Hematopoietic multipotent progenitor cell treated with erythropoietin and hydrocortisone succinate and interleukin-3 and kit ligand, for 4 days (in vitro differentiated cells): ENCODE measurements at regions not wholly inside any gene's neighbourhood (a gene's known extent, or its start where the extent isn't known, plus 50 kb on each side); places are given as distances from the start of the nearest gene placed in this dataset.
A peak's percentile ranks its signal among the peaks of the same experiment; 100 is the strongest.
"Not testable (repeated sequence)": the region's sequence is repeated elsewhere in the genome, so short reads cannot be mapped to it uniquely, and the experiment has no call there.

Experiments used
- DNase-seq: peaks from one replicate; pipeline ENCODE4 v3.0.0-alpha.2; 2015

DNA sequence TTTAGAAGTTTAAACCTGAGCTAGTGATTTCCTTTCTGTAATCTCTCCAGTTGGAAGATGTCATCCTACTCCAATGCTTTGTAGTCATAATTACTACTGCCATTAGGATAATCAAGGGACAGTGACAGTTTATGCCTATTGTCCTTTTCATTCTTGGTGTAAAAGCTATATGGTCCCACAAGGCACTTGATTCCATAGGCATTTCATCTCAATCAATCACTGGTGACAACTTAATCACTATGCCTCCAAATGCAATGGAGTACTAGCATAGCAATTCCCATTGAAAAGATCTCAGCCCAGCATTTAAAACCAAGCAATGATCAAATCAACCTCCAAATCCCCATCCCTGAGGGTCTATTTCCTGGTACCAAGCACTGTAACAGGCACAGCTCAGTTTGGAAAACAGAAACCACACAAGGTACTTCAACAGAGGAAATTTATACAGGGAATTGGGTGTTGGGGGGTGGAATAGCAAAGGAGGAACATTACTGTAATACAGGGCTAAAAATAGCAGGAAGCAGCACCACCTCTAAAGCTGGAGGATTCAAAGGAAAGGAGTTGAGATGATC lies 51.0 kb downstream of the FHIP2A start:
- no peak for DNase-seq

DNA sequence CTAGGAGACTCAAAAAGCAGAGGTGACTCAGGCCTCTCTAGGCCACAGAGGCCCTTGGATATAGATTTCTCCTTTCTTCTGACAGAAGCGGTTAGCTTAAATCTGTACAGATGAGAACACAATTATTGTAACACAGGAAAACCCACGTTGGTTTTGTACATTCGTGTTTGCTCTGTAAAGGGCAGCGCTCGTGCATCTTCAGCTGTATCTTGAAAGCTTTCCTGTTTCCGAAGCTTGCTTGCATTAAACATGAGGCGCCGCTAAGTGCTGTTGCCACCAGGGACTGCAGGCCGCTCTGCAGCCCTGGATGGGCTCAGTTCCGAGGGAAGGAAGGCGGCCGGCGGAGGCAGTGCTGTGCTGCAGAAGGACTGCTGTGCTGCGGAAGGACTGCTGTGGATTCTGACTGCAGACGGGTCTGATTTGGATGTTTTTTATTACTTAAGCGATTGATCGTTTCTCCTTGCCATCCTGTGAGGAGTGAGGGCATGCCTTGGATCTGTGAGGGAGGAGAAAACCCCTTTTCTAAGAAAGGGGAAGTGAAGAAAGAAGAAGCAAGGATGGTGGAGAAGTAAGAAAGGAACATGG lies 53.3 kb downstream of the FHIP2A start:
- peak; percentile 84 for DNase-seq

DNA sequence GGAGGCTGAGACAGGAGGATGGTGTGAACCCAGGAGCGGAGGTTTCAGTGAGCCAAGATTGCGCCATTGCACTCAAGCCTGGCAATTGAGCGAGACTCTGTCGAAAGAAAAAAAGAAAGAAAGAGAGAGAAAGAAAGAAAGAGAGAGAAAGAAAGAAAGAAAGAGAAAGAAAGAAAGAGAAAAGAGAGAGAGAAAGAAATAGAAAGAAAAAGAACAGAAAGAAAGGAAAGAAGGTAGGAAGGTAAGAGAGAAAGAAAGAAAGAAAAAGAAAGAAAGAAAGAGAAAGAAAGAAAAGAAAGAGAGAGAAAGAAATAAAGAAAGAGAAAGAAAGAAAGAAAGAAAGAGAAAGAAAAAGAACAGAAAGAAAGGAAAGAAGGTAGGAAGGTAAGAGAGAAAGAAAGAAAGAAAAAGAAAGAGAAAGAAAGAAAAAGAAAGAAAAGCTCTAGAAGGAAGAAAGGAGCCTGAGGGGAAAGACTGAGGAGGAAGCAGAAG lies 54.1 kb downstream of the FHIP2A start:
- DNase-seq, result not testable (repeated sequence)

DNA sequence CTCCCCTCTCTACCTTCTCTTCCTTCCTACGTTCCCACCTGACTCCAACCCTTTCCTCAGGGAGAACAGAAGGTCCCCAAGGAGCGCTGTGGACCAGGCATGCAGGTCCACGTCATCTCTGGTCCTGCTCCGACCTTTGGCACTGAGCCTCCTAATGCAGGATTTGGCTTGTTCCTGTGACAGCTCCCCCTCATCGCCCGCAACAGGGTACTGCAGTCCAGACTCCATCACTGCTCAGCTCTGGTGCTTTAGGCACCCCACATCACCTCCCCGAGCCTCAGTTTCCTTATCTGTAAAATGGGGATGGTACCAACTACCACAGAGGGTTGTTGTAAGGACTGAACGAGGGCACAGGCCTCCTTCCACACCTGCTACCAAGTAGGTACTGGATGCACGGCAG lies 54.6 kb downstream of the FHIP2A start:
- DNase-seq, result peak; percentile 15

DNA sequence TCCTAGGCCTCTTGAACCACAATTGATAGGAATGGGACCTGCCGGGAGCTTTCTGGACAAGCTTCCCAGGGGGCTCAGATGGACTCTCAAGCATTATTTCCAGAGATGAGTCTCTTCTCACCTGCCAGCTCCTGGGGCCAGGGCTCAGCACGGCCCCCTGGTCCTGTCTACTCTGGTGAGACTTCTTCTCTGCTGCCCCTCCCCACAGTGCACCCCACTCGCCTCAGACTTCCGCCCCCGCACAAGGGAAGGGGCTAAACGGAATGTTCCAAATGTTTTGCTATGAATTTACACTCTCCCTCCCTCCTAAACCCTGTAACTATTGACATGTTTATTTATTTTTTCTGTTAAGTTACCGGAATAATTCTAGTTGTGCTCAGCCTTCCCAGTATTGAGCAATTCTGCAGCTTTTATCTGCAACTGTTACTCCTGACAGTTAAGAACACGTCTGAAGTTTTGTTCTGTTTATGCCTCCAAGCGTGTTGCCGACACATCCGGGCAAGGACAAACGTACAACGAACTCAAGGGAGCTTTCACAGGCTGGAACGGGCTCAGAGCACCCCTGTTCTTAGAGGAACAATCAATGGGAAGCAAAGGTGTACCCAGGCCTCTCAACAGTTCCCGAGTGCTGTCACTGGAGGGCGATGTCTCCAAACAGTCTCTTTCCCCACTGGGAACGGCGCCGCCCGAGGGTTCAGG lies 55.2 kb downstream of the FHIP2A start:
- DNase-seq, result peak; percentile 86

DNA sequence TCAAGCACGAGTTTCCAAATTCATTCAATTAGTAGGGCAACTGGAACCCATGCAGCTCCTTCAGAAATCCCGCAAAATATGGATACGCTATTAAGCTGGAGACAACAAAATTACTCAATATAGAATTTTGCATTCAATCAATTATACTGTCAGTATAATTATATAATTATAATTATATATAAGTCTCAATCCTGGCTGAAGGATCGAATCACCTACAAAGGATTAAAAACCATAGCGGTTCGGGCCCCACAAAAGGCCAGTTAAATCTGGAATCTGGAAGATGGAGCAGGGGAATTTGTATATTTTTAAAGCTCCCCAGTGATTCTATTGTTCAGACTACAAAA lies 55.7 kb downstream of the FHIP2A start:
- no peak for DNase-seq

DNA sequence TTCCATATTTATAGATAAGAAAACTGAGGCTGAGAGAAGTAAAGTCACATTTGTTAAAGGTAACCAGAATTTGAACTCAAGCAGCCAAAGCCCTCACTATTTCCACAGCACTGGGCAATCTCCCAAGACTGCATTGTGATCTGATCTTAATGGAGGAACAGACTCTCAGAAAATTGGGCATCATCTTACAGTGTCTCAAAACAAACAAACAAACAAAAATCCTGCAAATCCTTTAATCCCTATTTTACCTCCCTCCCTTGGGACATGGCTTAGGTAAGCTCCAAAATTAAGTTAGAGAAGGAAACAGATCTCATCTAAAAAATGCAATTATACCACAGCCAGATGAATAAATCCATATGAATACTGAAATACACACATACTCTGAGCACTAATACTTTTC lies 57.5 kb downstream of the FHIP2A start:
- DNase-seq, result no peak

DNA sequence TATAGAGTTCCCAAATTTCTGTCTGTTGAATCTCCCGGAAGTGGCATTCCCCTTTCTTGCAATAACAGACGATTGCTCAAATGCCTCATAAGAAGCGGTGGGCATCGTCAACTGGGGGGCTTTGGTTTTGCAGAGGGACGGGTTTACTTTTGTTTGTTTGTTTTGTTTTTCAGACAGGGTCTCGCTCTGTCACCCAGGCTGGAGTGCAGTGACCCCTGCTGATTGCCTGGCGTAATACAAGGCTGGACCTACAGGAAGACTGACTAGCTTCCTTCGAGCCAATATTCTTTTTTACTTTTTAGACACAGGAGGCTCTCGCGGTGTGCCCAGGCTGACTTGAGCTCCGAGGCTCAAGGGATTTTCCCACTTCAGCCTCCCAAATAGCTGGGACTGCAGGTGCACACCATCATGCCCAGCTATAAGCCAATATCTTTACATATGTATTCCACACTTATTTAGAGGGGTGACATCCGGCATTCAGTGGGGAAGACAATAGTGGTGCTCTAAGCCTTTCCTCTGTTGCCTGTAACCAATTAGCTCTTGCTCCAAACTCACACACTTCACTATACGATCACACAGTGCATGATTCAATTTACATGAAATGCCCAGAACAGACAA lies 58.1 kb downstream of the FHIP2A start:
- peak; percentile 73 for DNase-seq

DNA sequence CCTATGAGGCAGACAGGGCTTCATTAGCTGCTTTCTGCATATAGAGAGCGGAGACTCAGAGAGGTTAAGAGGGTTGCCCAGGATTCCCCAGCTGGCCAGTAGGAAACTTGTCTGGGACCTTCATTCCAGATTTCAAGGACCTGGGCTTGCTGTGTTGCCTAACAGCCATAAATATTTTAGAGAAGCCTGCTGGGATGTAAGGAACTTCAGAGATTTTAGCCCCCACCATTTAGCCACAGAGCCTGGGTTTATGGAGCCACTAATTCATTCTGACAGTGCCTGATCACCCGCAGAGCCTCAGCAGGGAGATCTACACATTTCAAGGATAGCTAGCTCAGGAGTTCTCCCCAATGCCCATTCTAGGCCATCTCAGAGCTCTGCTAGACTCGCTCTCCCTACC lies 56.6 kb upstream of the TRUB1 start:
- no peak for DNase-seq

DNA sequence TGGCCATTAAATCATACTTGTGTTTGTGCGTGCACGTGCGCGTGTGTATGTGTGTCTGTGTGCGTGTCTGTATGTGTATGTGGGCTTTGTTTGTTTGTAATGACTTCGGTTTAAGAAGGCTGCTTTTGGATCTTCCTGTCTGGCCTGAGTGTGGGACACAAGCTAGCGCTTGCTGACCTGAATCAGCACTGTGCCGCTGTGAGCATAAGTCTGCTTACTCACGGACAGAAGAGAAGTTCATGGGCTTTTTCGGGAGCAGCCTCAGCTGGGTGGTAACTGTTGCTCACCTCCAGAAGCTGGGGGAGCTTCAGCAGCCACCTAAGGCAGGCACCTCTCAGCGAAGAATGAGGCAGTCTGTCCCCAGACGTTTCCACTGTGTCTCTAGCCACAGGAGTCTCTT lies 56.1 kb upstream of the TRUB1 start:
- no peak for DNase-seq

DNA sequence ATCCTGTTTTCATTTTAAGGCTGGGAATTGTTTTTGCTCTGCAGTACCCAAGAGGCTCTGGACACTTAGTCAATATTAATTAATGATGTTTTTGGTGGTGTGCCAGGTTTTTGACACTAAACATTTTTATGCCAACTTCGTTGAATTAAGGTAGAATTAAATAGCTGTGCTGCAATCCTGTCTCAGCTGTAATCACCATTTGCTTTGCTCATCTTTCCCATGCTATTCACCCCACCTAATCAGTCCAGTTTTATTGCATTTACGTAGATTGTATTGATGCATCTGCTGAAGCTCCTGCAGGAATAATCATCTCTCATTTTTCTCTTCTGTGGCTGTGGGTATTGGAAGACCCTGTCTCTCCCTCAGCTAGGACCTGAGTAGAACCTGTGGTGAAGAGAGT lies 52.6 kb upstream of the TRUB1 start:
- DNase-seq, result no peak
